ENCODE measurements at regions not wholly inside any gene's neighbourhood (a gene's known extent, or its start where the extent isn't known, plus 50 kb on each side); places are given as distances from the start of the nearest gene placed in this dataset.
"Not testable (repeated sequence)": the region's sequence is repeated elsewhere in the genome, so short reads cannot be mapped to it uniquely, and the experiment has no call there.

DNA sequence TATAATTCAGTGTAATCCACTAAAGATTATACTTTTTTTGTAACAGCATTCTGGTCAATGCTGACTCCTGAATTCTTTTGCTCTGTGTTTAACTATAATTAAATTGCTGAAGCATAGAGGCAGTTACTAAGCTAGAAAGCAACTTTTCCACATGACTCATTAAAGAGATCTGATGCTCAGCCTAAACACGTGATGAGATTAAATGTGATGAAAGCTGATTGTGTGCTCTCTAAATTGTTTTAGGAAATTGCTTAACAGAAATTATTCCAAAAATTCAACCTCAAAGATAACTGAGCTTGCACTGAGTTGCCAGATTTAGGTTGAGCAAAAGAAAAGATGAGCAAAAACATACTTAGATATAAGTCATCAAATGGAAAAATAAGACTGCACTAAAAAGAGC, 1033.6 kb downstream of the FAM181B start:
- DNase-seq, result no peak

DNA sequence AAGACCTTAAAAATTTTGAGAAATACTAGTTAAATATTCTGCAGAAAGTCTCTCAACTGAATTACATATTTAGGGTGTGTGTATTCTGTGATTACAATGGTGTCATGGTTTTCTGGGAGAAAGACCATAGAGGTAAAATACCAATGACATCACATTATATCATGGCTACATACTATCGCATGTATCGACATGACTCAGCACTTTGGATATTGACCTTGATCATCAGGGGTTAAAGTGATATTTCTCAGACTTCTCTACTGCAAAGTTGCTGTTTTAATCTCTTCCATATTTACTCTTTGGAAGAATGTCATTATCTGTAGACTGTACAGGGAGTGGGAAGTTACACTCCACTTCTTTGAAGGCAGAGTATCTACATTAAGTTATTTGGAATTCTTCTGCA, 1046.6 kb downstream of the FAM181B start:
- no peak for DNase-seq

DNA sequence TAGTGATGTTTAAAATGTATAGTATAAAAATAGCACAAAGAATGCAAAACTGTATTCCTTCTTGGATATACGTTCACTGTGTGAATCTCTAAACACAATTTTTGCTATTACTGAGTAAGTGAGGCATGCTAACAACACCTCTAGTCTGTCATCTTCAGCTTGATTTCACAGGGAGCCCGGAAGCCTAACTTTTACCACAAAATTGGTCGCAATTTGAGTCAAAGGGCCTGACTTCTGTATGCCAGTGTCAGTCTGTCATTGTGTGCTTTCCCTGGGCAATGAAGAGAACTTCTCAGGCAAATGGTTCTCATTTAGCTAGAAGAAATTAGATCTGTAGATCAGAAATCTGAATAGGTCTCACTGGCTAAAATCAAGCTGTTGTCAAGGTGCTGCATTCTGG, 1059.5 kb downstream of the FAM181B start:
- no peak for DNase-seq

DNA sequence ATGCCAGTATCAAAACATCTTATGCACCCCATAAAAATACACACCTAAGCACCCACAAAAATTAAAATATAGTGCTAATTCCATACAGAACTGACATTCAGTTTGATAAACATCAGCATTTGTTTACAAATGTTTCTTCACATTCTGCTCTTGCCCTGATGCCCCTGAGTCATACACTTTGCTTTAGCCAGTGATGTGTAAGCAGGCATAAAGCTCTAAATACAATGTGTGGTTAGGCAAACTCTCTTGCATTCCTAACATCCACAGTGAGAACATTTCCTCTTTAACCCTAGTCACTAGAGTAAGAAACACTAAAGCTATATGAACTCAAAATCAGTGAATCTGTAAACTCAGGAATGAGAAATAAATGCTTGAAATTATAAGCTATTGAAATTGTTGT, 1060.7 kb downstream of the FAM181B start:
- no peak for DNase-seq

DNA sequence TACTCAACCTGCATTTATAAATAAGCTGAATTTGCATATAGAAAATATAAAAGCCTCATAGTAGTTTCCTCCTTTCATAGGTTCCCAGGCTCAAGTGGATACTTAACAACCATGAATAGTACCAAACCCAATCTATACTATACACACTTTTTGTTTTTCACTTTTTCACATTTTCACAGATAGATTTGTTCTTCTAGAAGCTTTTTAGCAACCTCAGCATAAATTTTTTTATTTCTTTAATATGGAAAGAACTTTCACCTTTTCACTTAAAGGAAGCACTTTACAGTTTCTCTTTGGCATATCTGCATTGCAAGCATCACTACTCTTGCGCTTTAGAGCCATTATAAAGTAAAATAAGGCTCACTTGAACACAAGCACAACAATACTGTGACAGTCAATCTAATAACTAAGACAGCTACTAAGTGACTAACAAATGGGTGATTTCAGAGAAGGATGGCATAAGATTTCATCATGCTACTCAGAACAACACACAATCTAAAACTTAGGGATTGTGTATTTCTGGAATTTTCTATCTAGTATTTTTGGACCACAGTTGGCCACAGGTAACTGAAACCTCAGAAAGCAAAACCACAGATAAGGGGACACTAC, 1063.6 kb downstream of the FAM181B start:
- DNase-seq, result no peak

DNA sequence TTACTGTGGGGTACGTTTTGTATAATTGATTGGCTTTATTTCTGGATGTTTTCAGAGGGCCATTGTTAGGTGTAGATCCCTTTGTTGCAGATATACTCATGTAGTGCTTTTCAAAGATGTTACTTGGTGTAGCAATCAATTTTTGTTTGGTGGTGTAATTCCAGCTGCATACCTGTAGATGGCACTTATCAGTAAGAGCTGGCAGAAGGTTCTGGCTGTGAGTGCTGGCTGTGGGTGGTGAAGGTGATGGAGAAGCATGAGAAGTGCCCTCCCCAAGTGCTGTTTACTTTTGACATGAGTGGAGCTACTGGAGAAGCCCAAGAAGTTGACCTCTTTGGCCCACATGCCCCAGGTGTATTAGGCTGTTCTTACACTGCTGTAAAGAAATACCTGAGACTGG, 1074.9 kb downstream of the FAM181B start:
- no peak for DNase-seq

DNA sequence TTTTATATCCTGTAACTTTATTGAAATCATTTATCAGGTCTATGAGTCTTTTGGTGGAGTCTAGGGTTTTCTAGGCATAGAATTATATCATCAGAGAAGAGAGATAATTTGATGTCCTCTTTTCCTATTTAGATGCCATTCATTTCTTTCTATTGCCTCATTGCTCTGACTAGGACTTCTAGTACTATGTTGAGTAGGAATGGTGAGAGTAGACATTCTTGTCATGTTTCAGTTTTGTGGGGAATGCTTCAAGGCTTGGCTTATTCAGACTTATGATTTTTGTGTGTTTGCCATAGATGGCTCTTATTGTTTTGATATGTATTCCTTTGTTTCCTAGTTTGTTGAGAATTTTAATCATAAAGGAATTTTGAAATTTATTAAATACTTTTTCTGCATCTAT, 1078.3 kb downstream of the FAM181B start:
- no peak for DNase-seq

DNA sequence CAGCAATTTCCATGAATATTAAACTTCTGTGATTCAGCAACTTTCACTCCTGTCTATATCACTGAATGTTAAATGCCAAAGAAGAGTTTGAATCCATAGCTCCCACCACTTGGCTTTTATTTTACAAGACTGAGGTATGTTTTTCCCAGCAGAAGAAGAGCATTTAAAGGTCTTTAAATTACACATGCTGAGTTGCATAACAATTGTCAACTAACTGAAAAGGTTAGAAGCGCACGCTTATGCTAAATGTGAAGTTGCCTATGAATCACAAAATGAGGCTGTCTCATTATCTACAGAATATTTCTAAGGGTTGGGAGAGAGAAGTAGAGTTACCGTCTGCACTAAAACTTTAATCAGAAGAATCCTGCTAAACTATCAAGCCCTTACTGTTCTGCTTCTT, 1086.3 kb downstream of the FAM181B start:
- no peak for DNase-seq

DNA sequence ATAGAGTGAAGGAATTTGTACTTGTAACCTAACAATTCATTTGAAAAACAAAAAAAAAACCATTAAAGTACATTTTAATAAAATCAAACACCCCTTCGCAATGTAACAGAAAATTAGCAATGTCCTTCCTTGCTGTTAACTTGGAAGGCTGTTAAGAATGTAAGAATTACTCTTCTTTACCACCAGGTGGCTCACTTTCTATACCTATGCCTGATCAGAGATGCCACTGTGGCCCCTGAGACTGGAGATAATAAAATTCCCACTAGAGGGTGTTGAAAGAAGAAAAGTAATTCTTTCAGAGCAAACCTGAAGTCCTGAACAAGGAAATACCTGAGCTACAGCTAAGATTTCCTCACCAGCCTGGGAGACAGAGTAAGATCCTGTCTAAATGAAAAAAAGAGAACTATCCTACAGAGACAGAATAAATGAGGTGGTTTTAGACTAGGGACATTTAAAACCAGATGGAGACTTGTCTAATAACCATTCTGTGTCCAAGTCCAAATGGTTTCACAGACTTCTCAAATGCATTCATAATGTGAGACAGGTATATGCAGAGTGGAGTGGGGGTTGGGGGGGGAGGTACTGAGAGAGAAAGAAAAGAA, 1089.3 kb downstream of the FAM181B start:
- DNase-seq, result peak; percentile 60

DNA sequence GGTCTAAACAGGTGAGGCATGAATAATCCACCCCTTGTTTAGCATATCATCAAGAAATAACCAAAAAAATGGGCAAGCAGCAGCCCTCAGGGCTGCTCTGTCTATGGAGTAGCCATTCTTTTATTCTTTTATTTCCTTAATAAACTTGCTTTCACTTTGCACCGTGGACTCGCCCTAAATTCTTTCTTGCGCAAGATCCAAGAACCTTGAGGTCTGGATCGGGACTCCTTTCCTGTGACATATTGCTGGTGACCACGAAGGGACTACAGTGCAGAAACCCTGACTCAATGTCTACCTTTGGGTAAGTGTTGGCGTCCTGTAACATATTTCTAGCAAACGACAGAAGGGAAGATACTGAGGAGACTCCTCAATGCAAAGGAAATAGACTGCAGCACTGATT, 1099.2 kb downstream of the FAM181B start:
- DNase-seq, result no peak

DNA sequence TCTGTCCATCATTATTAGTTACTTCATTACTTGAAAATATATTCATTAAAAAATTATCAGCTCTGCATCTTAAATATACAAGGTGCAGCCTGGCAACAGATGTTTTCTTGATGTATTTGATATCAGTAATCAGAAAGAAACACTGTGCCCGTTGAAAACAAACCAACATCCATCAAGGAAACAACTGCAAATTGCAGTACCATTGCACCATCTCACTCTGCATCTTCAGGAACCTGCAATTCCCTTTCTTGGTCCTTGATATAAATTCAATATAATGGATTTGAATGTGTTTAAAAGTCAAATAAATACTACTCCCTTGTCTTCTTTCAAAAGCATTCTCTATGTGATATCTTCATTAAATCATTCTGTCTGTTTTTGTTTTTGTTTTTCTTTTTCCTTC, 1131.2 kb downstream of the FAM181B start:
- no peak for DNase-seq

DNA sequence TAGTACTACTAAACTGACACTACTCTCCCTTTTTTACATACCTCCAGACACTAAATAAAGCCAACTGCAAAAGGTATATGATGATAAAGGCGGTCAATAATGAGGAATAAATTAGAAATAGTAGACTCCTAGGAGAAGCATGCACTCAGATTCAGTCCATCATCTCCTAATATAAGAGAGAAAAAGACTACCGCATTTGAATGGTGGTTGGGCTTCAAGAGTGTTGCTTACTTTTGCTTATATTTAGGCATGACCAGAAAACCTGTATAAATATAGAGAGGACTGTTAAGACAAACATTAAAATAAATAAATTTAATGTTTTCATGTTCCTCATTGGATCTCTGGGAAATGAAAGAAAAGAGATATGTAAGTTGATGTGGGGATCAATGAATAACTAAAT, 1137.0 kb downstream of the FAM181B start:
- DNase-seq, result no peak

DNA sequence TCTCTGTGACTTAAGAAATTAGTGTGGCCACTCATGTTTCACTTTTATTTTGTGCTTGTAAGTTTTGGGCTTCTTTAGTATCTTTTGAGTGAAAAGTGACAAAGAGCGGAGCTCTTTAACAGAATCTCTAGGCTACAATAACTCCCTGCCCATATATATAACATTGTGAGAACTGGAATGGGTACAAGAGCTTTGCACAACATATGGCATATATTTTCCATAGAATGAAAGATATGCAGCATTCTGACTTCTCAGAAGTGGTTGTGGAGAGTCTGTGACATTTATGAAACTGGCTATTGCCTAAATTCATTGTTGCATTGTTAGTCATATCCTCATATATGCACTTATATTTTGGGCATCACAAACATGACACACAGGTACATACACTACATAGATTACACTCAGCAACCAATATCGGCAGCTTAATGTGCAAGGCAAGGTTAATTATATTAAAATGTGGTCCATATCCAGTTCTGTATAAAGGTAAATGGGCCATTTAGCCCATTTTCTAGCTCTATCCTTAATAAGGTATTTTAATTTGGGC, 1148.2 kb downstream of the FAM181B start:
- no peak for DNase-seq

DNA sequence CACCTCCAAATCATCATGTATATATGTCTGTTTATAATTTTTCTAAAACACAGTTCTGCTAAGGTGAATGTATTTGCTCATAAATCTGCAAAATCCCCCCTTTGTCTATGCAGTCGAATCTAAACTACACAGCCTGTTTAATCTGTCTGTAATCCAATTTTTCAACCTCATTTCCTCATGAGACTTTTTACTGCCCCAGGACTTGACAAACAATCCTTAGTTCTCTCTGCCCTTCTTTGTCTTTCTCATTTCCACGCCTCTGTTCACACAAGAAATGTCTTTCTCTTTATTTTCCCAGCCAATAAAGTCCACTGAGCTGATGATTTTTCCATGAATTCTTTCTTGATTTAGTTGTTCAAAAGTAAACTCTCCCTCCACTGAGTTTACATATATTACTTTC, 1154.3 kb downstream of the FAM181B start:
- no peak for DNase-seq

DNA sequence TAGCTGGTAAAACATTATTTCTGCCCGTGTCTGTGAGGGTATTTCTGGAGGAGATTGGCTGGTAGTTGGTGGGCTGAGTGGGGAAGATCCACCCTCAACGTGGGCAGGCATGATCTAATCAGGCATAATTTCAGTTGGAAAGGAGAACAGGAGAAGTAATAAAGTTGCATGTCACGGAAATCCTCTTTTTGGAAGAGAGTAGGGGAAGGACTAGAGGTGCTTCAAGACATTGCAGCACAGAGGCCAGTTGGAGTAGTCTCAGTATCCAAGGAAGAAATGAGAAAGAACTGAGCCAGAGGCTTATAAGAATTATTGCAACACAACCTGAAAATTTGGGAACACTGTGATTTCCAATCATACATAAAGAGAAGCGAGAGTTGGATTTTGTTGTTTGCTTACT, 1155.1 kb downstream of the FAM181B start:
- DNase-seq, result no peak

DNA sequence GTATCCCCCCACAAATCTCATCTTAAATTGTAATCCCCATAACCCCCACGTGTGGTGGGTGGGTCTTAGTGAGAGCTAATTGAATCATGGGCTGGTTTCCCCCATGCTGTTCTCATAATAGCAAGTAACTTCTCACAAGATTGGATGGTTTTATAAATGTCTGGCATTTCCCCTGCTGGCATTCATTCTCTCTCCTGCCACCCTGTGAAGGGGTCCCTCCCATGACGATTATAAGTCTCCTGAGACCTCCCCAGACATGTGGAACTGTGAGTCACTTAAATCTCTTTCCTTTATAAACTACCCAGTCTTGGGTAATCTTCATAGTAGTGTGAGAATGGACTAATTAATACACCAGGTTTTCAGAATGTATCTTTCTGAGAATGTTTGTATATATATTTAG, 1159.4 kb downstream of the FAM181B start:
- no peak for DNase-seq

DNA sequence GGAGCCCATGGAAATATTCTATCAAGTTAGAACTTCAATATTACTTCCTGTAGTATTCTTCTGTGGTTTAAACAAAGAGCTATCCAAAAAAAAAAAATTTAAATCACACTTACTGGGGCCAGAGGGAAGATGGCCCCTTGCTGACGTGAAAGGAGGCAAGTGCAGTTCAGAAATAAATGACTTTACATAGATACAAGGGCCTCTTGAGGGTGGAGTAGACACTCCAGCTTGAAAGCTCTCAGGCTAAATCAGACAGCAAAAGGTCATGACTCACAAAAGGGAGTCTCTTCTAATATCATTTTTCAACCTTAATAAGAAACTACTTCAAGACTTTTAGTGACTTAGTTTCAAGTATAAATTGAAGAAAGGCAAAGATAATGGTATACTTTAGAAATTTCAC, 1160.3 kb downstream of the FAM181B start:
- no peak for DNase-seq

DNA sequence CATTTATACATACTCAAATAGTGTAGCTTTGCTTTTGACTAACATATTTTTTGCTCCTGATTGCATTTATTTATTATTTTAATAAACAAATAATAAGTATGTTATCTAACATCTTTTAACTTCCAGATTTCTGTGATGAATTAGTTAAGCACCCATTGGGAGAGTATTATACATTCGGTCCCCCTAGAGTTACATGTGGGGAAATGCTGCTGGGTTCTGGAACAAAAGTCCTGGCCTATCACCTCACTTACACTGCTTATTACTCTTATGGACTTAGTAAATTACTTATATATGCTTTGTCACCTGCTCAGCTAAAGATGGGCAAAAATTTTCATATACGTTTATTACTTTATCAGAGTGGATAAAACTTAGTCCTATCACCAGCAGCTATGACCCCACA, 1163.0 kb downstream of the FAM181B start:
- DNase-seq, result no peak

DNA sequence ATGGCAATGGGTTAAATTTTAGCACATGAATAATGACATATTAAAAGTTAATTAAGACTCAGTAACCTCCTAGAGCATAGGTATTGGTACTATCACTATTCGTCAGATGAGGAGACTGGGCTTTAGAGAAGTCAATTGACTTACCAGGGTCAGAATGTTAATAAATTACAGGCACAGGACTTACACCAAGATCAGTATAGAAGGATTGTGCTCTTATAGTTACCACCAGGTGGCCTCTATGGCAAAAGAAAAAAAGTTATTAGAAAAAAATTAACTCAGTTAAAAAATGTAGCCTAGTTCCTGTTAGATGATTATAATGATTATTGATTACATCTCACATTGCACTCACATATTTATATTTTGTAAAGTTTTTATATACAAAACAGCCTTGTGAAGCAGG, 1163.7 kb downstream of the FAM181B start:
- DNase-seq, result no peak

DNA sequence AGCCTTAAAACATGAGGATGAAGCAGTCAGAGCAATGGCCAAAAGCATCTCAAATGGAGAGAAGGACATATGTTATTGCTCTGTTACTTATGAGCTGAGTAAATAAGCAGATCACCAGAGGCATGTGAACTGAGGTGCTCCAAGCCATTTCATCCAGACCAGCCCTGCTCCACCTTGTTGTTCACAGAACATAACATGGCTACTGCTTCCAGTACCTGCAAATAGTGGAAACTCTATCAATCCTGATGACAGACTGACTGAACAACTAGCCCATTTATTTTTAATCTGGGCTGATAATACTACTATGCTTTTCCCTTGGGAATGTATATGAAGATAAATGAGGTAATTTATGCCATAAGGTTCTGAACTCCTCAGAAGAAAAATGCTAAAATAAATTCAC, 1164.7 kb downstream of the FAM181B start:
- DNase-seq, result no peak

DNA sequence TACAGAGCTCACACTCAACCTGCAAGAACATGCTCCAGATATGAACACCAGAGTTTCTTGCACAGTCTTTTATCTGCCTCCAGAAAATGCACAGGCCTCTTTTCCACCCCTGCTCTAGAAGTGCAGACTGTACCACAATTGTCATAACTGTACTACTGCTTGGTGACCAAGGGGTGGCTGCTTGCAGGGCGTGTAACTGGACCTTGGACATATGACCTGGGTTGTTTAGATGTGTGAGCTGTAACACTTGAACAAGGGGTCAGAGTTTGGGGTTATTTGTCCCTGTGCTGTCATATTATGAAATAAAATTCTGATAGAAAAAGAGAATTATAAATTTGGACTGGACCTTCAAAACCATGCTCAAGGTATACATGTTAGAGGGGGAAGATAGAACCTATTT, 1185.5 kb downstream of the FAM181B start:
- DNase-seq, result no peak

DNA sequence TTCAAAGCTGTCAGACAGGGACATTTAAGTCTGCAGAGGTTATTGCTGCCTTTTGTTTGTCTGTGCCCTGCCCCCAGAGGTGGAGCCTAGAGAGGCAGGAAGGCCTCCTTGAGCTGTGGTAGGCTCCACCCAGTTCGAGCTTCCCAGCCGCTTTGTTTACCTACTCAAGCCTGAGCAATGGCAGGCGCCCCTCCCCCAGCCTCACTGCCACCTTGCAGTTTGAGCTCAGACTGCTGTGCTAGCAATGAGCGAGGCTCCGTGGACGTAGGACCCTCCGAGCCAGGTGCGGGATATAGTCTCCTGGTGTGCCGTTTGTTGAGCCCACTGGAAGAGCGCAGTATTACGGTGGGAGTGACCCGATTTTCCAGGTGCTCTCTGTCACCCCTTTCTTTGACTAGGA, 1193.9 kb downstream of the FAM181B start:
- DNase-seq, result not testable (repeated sequence)

DNA sequence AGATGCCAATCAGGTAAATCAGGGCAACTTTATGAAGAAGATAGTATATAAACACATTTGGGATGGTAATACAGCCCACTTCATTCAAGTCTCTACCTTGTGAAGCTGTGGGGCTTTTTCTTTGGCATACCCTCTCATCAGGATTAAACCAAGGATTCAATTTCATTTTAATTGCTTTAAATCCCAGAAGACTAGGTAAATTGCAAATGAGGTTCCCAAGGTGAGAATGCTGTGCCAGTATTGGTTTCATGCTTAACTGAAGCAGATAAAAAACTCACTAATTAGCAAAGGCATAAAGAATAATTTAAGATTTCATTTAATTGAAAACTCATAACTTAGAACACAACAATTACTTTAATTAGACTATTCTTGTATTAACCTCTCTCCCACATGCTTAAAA, 1218.1 kb downstream of the FAM181B start:
- no peak for DNase-seq

DNA sequence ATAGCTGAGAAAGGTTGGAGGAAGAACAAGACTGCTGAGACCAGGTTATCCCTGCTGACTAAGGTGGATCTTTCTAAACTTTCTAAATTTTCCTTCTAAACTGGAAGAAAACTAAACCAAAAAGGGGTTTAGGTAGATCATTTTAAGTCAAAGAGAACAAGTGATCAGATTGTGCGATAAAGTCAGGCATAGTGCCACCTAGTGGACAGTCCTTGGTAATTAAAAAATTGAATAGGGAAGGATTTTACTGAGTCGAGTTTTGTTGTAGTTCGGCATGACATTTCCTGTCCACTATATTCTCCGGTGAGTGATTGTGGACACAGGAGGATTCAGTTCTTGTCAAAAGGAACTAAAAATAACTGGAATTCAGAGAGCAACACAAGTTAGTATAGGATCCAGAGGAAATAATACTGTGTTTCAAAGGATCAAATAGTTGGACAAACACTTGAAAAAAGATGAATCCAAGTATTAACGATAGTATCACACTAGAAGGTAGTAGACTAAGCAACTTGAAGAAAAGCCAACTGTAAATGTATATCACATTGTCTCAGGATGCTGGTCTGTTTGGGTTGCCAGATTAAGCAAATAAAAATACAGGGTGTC, 1236.4 kb downstream of the FAM181B start:
- DNase-seq, result peak; percentile 14

DNA sequence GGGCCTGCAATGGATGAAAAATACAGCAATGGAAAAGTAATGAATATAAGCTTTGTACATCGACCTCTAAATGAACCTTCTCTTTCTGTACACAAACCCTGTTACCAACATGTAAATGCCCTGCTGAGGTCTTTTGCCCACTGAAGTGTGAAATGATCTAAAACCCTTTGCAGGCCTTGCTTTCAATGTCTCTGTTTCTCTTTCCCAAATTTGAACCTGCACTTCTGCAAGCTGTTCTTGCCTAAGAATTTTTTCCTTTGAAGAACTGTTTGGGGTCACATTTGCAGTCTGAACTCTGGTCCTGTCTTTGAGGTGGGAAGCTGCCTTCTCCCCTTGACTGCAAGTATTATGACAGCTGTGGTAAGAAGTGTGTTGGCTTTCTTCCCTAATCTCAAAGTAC, 1237.1 kb downstream of the FAM181B start:
- no peak for DNase-seq
